ENCODE measurements at regions not wholly inside any gene's neighbourhood (a gene's known extent, or its start where the extent isn't known, plus 50 kb on each side); places are given as distances from the start of the nearest gene placed in this dataset.

- intact Hi-C loops (cut with DNase I): no loop called here
- DNase-seq: no peak
- Histone ChIP-seq H3K27me3 (no peaks in the 10 kb centered on the region), H3K9me3 (no peaks in the 10 kb centered on the region), H3K4me1 (peaks cover 0 to 36% (median 17%) of the 10 kb centered on the region in 4 donors), H3K27ac (no peak overlapping the region), H3K36me3 (no peaks in the 10 kb centered on the region), H3K4me3 (no peak overlapping the region)
- WGBS (ENCODE audit: insufficient coverage, low coverage, low lambda C conversion rate, missing lambda C conversion rate): 58% methylated on average over 7 of the region's 18 CpGs
- TF ChIP-seq CTCF (IDR thresholded peaks at IDR 0.05) (no peak), POLR2A (IDR thresholded peaks at IDR 0.05) (no peak)
- ATAC-seq: no peak
These were observed 102.1 kb upstream of the TLE3 start for GRCh38 chr15:70199540-70200410.

GRCh38 chr15:70199124-70199482 is 101.4 kb upstream of the TLE3 start:
- TF ChIP-seq POLR2A (IDR thresholded peaks at IDR 0.05) (no peak), CTCF (IDR thresholded peaks at IDR 0.05) (no peak)
- no peaks in the 10 kb centered on the region for H3K9me3 ChIP-seq
- H3K36me3 ChIP-seq: no peaks in the 10 kb centered on the region
- intact Hi-C loops (cut with DNase I): no loop called here
- H3K27ac ChIP-seq: no peak overlapping the region
- no peak overlapping the region for H3K4me3 ChIP-seq
- H3K4me1 ChIP-seq: peaks cover 0 to 38% (median 17%) of the 10 kb centered on the region in 4 donors
- no peak for DNase-seq
- H3K27me3 ChIP-seq: no peaks in the 10 kb centered on the region
- ATAC-seq: no peak
- 96% methylated on average over 4 of the region's 4 CpGs for WGBS (ENCODE audit: insufficient coverage, low coverage, low lambda C conversion rate, missing lambda C conversion rate)

GRCh38 chr15:70198441-70199123 is 100.9 kb upstream of the TLE3 start:
- H3K9me3 ChIP-seq: no peaks in the 10 kb centered on the region
- WGBS (ENCODE audit: insufficient coverage, low coverage, low lambda C conversion rate, missing lambda C conversion rate): 88% methylated on average over 4 of the region's 6 CpGs
- H3K27ac ChIP-seq: peak overlapping the region in 1 of 3 donors; percentile 95
- no peaks in the 10 kb centered on the region for H3K36me3 ChIP-seq
- TF ChIP-seq POLR2A (IDR thresholded peaks at IDR 0.05) (no peak), CTCF (IDR thresholded peaks at IDR 0.05) (no peak)
- no peaks in the 10 kb centered on the region for H3K27me3 ChIP-seq
- intact Hi-C loops (cut with DNase I): no loop called here
- ATAC-seq: no peak
- no peak overlapping the region for H3K4me3 ChIP-seq
- DNase-seq: no peak
- peaks cover 0 to 38% (median 17%) of the 10 kb centered on the region in 4 donors for H3K4me1 ChIP-seq

DNA sequence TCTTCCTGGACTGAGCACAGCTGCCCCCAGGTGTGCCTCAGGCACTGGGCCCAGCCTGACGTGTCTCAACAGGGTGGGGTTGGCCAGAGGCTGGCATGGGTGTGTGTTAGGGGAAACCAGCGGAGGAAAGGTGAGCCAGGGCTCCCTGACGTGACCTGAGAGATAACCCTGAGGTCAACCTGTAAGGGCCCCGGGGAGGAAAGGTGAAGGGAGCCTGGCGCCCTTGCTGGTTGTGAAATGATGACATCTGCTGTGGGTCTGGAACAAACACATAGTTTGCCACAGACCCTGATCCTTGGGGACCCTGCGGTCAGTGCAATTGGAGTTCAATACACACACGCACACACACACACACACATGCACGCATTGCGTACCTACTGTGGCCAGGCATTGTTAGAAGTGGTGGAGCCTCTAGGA is 100.2 kb upstream of the TLE3 start:
- peak; percentile 80 to 93 (median 89) for DNase-seq

More for the DNA sequence above, 100.2 kb upstream of the TLE3 start:
- Histone ChIP-seq H3K27me3 (no peaks in the 10 kb centered on the region), H3K4me1 (peaks cover 0 to 40% (median 18%) of the 10 kb centered on the region in 4 donors), H3K4me3 (no peak overlapping the region), H3K27ac (peak overlapping the region in 2 of 3 donors; percentile 90 to 95), H3K36me3 (no peaks in the 10 kb centered on the region), H3K9me3 (no peaks in the 10 kb centered on the region)
- 41% methylated on average over 9 of the region's 9 CpGs for WGBS (ENCODE audit: insufficient coverage, low coverage, low lambda C conversion rate, missing lambda C conversion rate)
- intact Hi-C loops (cut with DNase I): no loop called here
- TF ChIP-seq CTCF (IDR thresholded peaks at IDR 0.05) (no peak), POLR2A (IDR thresholded peaks at IDR 0.05) (no peak)
- ATAC-seq: peak; percentile 42 to 64 (median 53)
